ENCODE measurements at regions not wholly inside any gene's neighbourhood (a gene's known extent, or its start where the extent isn't known, plus 50 kb on each side); places are given as distances from the start of the nearest gene placed in this dataset.

GRCh38 chr1:163652441-163652840 is 330.7 kb downstream of the NUF2 start:
- TF ChIP-seq CTCF (IDR thresholded peaks at IDR 0.05; ENCODE audit: borderline replicate concordance, extremely low read depth, low read length, poor library complexity, severe bottlenecking) = no peak
- TF ChIP-seq EZH2 (IDR thresholded peaks at IDR 0.05; ENCODE audit: borderline replicate concordance, low read depth, low read length, severe bottlenecking) = no peak
